ENCODE measurements at regions not wholly inside any gene's neighbourhood (a gene's known extent, or its start where the extent isn't known, plus 50 kb on each side); places are given as distances from the start of the nearest gene placed in this dataset.

DNA sequence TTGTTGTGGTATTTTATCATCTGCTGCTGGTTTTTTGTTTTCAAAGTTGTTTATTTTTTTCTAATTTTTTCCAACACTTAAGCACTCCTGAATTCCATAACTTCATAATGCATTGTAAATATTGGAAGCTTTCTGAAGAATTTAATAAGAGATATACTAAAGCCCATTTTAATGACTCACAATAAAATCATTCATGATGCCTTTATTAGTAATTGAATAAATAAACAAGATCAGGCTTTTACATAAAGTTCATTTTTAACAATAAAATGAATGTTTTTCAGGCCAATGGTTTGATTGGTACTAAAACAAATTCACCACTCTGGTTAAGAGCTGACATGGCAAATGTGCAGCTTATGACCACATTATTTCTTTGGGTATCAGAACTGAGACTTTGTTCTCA lies 408.2 kb upstream of the SMIM31 start:
- TF ChIP-seq EZH2phosphoT487 (IDR thresholded peaks at IDR 0.05; ENCODE audit: insufficient read depth, low read depth) (no peak), EZH2 (IDR thresholded peaks at IDR 0.05; ENCODE audit: insufficient read depth, poor library complexity, severe bottlenecking) (no peak)

Measured in GM23248 (cell line).